MCF 10A (cell line): ENCODE measurements at regions not wholly inside any gene's neighbourhood (a gene's known extent, or its start where the extent isn't known, plus 50 kb on each side); places are given as distances from the start of the nearest gene placed in this dataset.

Source experiments
- BruUV-seq: library from RNA; stranded (reverse); fragments of 400-500 nt; replicated peaks from 2 replicates; lab custom pipeline; 2021; lab: Mats Ljungman, UMichigan
- CTCF ChIA-PET: fragments of 300-600 bp; sonication (Branson Sonifier 250); formaldehyde crosslinking; extraction: SDS; loops from one replicate; lab custom pipeline; 2021; ENCODE audit warnings: antibody characterized with exemption, inconsistent platforms; lab: Yijun Ruan, JAX
- POLR2A ChIA-PET: fragments of 300-600, 350-650 bp; sonication (Branson Sonifier 250); formaldehyde crosslinking; extraction: SDS; loops from one replicate; lab custom pipeline; 2020; ENCODE audit warnings: antibody characterized with exemption, inconsistent platforms; lab: Yijun Ruan, JAX
- DNase-seq: peaks from one replicate; pipeline ENCODE4 v3.0.0-alpha.2; 2018; ENCODE audit not compliant: unreplicated experiment
- H3K27ac Mint-ChIP-seq: one replicate; pipeline ENCODE4 v1.8.0; 2022; ENCODE audit warnings: mild to moderate bottlenecking, low read depth, mixed read lengths; ENCODE audit not compliant: unreplicated experiment
- H3K27me3 Mint-ChIP-seq: one replicate; pipeline ENCODE4 v1.8.0; 2022; ENCODE audit warnings: mixed read lengths; ENCODE audit not compliant: insufficient read depth, unreplicated experiment
- H3K36me3 Mint-ChIP-seq: one replicate; pipeline ENCODE4 v1.8.0; 2022; ENCODE audit warnings: mild to moderate bottlenecking, moderate library complexity, mixed read lengths; ENCODE audit not compliant: insufficient read depth, unreplicated experiment
- H3K4me1 Mint-ChIP-seq: one replicate; pipeline ENCODE4 v1.8.0; 2022; ENCODE audit warnings: mixed read lengths; ENCODE audit not compliant: insufficient read depth, unreplicated experiment
- H3K4me3 Mint-ChIP-seq: one replicate; pipeline ENCODE4 v1.8.0; 2022; ENCODE audit warnings: mild to moderate bottlenecking, moderate library complexity, mixed read lengths; ENCODE audit not compliant: unreplicated experiment
- H3K9me3 Mint-ChIP-seq: one replicate; pipeline ENCODE4 v1.8.0; 2022; ENCODE audit warnings: mixed read lengths; ENCODE audit not compliant: unreplicated experiment
- intact Hi-C: fragments of 100-400 bp; cut with micrococcal nuclease; formaldehyde crosslinking; loops from 2 replicates; pipeline ENCODE4 v1.14.1; 2022
- TF ChIP-seq, protein P1 (sequence below): fragments of 200-600 bp; IDR thresholded peaks from one replicate; pipeline ENCODE4 v1.8.0; 2022; ENCODE audit warnings: antibody characterized with exemption, mild to moderate bottlenecking; ENCODE audit not compliant: unreplicated experiment

DNA sequence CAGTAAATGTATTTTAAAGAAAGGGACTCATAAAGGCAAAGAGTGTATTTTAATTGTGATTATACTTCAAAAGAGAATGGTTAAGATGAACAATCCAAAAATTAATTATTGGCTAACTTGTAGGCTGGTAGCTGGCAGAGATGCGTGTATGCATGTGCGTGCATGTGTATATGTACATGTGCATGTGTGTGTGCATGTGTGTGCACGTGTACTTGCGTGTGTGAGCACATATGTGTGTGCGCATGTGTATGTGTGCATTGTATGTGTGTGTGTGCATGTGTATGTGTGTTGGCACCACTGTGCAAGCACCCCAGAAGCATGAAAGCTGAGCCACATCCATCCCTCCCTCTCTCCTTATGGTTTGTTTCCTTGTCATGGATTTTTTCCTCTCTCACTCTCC is 83.0 kb upstream of the SLC1A3 start:
- TF ChIP-seq, protein P1, sequence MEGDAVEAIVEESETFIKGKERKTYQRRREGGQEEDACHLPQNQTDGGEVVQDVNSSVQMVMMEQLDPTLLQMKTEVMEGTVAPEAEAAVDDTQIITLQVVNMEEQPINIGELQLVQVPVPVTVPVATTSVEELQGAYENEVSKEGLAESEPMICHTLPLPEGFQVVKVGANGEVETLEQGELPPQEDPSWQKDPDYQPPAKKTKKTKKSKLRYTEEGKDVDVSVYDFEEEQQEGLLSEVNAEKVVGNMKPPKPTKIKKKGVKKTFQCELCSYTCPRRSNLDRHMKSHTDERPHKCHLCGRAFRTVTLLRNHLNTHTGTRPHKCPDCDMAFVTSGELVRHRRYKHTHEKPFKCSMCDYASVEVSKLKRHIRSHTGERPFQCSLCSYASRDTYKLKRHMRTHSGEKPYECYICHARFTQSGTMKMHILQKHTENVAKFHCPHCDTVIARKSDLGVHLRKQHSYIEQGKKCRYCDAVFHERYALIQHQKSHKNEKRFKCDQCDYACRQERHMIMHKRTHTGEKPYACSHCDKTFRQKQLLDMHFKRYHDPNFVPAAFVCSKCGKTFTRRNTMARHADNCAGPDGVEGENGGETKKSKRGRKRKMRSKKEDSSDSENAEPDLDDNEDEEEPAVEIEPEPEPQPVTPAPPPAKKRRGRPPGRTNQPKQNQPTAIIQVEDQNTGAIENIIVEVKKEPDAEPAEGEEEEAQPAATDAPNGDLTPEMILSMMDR = no peak
- ChIA-PET POLR2A (no interaction called here), CTCF (no interaction called here)
- no peaks in the 10 kb centered on the region for H3K36me3 Mint-ChIP-seq
- intact Hi-C loops = no loop called here
- no peaks in the 10 kb centered on the region for H3K27me3 Mint-ChIP-seq
- no peaks in the 10 kb centered on the region for H3K9me3 Mint-ChIP-seq
- no TSS peak for BruUV-seq
- no peak for DNase-seq
- no peak overlapping the region for H3K4me3 Mint-ChIP-seq
- H3K4me1 Mint-ChIP-seq = no peaks in the 10 kb centered on the region
- H3K27ac Mint-ChIP-seq = no peak overlapping the region

DNA sequence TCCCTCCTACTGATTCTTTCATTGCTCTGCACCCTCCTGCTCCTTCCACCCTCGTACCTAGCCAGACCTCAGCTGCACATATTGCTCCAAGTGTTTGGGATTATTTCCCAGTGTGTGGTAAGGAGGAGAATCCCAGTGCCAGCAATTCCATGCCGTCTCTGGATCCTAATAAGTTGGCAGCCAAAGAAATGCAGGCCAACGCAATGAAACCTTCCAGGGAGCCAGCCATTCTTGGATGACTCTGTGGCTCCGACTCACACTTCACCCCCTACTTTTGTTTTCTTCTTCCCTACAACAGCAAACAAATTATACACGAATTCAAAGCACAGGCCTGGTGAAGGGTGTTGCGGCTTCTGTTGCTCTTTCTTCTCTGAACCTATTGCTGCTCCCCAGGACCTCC is 82.5 kb upstream of the SLC1A3 start:
- Mint-ChIP-seq H3K27ac (no peak overlapping the region), H3K4me1 (no peaks in the 10 kb centered on the region), H3K4me3 (no peak overlapping the region), H3K9me3 (no peaks in the 10 kb centered on the region), H3K27me3 (no peaks in the 10 kb centered on the region), H3K36me3 (no peaks in the 10 kb centered on the region)
- no TSS peak for BruUV-seq
- ChIA-PET CTCF (no interaction called here), POLR2A (no interaction called here)
- intact Hi-C loops = no loop called here
- TF ChIP-seq, protein P1 = no peak
- no peak for DNase-seq

DNA sequence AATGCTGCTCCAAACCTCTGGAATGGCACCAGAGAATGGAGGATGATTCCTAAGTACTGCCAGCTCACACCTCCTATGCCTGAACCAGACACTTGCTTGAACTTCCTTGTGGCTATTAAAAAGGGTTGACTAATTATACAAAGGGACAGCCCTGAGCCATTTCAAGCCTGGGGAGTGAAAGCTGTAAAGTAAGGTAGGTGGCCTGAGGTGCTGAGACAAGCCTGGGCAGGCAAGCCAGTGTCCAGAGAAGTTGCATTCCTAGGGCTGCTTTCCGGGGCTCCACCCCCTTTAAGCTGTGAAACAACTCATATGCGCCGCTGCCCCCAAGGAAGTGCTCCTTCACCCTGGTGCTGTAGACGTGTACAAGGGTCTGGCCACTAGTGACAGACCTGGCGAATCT is 79.9 kb upstream of the SLC1A3 start:
- H3K4me3 Mint-ChIP-seq = no peak overlapping the region
- TF ChIP-seq, protein P1 = no peak
- H3K9me3 Mint-ChIP-seq = no peaks in the 10 kb centered on the region
- peak; percentile 48 for DNase-seq
- intact Hi-C loops = no loop called here
- ChIA-PET POLR2A (interaction anchor here (0.6 kb wide), 1 partner anchor 23 kb away, joined by 3 read pairs; no protein-coding TSS in a partner anchor), CTCF (interaction anchor here (1.1 kb wide), 1 partner anchor 261 kb away, joined by 3 read pairs; no protein-coding TSS in a partner anchor)
- H3K4me1 Mint-ChIP-seq = no peaks in the 10 kb centered on the region
- no TSS peak for BruUV-seq
- no peaks in the 10 kb centered on the region for H3K27me3 Mint-ChIP-seq
- peak overlapping the region; percentile 27 for H3K27ac Mint-ChIP-seq
- H3K36me3 Mint-ChIP-seq = no peaks in the 10 kb centered on the region

DNA sequence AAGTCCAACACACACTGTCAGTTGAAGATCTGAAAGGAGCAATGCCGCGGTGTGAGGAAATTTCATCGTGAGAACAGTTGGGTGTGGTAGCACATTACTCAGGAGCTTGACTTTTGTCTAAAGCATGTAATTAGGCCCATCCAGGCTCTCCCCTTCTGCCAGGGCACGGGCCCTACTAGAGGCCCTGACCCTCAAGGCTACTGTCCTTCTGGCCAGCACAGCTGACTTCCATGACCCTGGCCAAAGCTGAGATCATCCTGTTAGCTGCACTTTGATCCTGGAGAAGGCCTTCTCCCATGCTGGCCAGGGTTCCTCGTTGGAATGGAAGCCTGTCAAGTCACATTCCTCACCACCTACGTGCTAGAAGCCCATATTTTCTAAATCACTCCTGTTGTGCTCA is 77.8 kb upstream of the SLC1A3 start:
- POLR2A ChIA-PET = interaction anchor here (0.7 to 1.5 kb wide), 3 partner anchors 11 to 85 kb away, joined by 3 to 4 read pairs (median 4); partner anchors contain the start of gene SLC1A3
- Mint-ChIP-seq H3K9me3 (no peaks in the 10 kb centered on the region), H3K27me3 (no peaks in the 10 kb centered on the region), H3K4me3 (no peak overlapping the region), H3K4me1 (no peaks in the 10 kb centered on the region), H3K27ac (no peak overlapping the region), H3K36me3 (no peaks in the 10 kb centered on the region)
- TF ChIP-seq, protein P1 = no peak
- no peak for DNase-seq
- CTCF ChIA-PET = interaction anchor here (0.7 to 1.7 kb wide), 2 partner anchors 171 to 490 kb away, joined by 3 read pairs; no protein-coding TSS in a partner anchor
- intact Hi-C loops = no loop called here
- no TSS peak for BruUV-seq
